Renal cortex interstitium (tissue), 11 donors: ENCODE measurements at regions not wholly inside any gene's neighbourhood (a gene's known extent, or its start where the extent isn't known, plus 50 kb on each side); places are given as distances from the start of the nearest gene placed in this dataset.
A peak's percentile ranks its signal among the peaks of the same experiment; 100 is the strongest.

ENCODE experiments used
- DNase-seq, 11 donors: peaks; one replicate each; pipeline ENCODE4 v3.0.0-alpha.2; 2013; ENCODE audit warnings: low read depth in 9 of 11, low spot score in 4 of 11; ENCODE audit errors: extremely low read depth in 1 of 11

DNA sequence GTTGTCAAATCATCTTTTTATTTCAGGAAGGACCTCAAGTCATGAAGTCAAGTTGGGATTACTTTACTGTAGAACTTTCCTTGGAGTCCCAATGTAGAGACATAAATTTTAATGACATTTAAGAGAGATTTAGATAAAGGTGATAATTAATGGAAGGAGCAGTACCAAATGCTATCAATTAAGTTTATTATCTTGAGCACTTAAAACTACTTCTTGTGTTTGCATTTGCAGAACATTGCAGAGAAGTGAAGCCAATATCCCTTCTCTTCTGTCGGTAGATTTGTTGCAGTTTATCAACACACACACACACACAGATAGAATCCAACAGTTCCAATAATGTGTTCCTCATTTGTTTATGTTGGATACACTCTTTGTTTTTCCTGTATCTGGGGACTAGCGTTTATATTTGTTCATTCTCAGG lies 570.7 kb downstream of the EPHA4 start:
- peak in 10 of 11 donors; percentile 35 to 67 (median 51) for DNase-seq

DNA sequence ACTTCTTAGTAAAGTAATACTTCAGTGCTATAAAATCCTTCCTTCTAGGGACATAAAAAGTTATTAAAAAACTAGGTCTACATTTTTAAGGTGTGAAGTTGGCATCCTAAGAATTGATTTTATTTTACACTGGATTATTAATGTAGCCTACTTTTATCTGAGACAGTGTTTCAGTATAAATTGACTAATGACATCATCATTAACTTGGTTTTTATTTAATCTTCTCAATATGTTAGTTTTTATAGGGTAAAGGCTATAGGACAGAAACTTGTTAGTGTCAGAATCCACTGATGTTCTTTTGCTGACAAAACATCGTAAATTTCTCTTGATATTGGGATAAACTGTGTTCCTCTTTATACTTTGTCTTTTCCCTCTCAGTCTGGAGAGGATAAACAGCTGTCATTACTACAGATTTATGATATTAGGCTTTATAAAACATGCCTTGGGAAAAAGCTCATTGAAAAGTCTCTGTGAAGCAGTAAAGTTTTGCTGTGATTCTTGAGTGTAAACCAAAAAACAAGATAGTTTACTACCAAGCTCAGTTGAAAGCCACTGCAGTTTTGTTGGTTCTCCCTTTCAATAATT lies 569.9 kb downstream of the EPHA4 start:
- DNase-seq = no peak

DNA sequence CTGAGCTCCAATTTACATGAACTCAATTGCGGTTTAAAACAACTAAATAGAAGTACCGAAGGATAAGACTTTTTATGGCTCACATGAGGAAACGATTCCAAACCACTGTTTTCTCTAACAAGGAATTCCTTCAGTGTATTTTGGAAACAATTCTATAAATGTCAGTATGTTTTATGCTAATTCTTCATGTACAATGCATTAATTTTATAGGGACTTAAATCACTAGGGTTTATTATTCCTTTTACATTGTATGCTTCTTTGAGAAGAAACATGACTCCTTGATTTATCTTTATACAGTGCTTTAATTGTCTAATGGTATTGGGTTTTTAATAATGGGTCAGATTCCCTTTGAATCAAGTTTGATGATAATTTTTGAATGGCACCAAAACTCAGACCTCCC lies 566.8 kb downstream of the EPHA4 start:
- peak in 6 of 11 donors; percentile 3 to 43 (median 22) for DNase-seq

GRCh38 chr2:221006084-221006483 lies 566.0 kb downstream of the EPHA4 start:
- no peak for DNase-seq

GRCh38 chr2:221016551-221016950 lies 555.6 kb downstream of the EPHA4 start:
- DNase-seq = no peak

DNA sequence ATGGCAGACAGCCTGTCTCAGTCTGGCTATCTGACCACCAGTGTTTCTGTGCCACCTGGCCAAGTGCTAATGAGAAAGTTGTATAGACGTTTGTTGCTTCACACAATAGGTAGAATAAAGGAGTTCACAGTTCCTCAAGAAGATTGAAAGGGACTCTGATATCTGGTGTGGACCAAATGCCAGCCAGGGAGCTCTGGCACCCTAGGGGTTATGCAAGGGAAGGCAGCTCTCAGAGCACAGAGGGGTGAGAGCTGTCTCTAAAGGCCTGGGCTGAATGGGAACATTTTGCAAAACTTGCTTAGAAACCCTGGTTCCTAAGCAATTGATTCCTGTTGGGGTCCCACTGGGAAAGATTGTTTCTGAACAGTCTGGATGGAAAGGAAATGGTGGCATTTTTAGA lies 553.8 kb downstream of the EPHA4 start:
- no peak for DNase-seq

- no peak for DNase-seq
Measured at GRCh38 chr2:221019668-221020067, 552.4 kb downstream of the EPHA4 start.

DNA sequence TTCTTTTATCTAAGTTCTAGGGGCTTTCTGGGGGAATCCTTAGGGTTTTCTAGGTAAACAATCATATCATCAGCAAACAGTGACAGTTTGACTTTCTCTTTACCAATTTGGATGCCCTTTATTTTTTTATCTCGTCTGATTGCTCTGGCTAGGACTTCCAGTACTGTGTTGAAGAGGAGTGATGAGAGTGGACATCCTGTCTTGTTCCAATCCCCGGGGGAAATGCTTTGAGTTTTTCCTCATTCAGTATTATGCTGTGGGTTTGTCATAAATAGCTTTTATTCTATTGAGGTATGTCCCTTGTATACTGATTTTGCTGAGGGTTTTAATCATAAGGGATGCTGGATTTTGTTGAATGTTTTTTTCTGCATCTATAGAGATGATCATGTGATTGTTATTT lies 549.5 kb downstream of the EPHA4 start:
- DNase-seq = no peak

GRCh38 chr2:221025398-221025797 lies 546.7 kb downstream of the EPHA4 start:
- no peak for DNase-seq

DNA sequence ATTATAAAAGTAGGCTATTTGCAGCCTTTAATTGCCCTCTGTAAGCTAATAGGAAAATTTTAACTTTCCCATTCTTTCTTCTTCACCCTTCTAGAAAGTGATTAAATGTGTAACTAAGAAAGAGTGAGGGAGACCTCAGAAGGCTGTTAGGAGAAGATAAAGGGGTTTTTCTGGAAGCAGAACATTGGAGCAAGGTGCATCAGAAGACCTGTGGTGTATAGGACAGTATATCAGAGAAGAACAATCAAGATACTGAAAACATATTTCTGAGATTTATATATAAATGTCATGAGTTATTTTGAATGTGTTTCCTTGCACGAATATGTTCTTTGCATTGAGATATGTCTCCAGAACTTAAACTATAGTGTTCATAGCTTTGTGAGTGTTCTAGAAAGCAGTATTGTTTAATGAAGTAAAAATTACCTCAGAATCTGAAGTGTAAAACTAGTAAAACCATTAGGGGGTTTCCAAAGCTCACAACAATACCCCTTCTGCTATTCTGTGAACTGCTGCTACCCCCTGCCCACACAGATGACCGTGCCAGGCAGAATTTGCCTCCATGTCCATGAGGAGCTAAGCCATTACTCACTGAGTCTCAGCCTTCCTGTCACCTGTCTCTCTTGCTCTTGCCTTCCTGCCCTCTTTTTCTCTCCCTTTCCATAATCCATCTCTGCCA lies 537.9 kb downstream of the EPHA4 start:
- no peak for DNase-seq

GRCh38 chr2:221034973-221035372 lies 537.1 kb downstream of the EPHA4 start:
- DNase-seq = no peak

DNA sequence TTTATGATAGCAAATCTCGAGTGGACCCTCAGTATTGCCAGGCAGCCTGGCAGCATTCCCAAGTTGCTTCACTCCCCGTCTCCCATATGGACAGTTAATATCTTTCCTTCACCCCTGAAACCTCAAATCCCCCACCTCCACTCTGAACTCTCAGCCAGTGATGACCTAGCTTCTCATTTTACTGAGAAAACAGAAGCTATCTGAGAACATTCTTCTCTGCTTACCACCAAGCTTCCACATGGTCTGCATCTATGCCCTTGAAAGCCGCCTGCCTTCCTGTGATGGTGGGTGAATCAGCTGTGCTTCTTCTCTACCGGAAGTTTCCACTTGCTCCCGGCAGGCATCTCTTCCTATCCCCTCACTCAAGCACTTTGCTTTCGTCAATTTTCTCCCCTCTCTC lies 529.2 kb downstream of the EPHA4 start:
- peak in 1 of 11 donors; percentile 5 for DNase-seq

GRCh38 chr2:221044781-221045180 lies 527.3 kb downstream of the EPHA4 start:
- DNase-seq = no peak

- no peak for DNase-seq
Measured at GRCh38 chr2:221050020-221050795, 521.9 kb downstream of the EPHA4 start.

GRCh38 chr2:221051162-221051561 lies 520.9 kb downstream of the EPHA4 start:
- DNase-seq = no peak

GRCh38 chr2:221060376-221060775 lies 511.7 kb downstream of the EPHA4 start:
- DNase-seq = no peak

DNA sequence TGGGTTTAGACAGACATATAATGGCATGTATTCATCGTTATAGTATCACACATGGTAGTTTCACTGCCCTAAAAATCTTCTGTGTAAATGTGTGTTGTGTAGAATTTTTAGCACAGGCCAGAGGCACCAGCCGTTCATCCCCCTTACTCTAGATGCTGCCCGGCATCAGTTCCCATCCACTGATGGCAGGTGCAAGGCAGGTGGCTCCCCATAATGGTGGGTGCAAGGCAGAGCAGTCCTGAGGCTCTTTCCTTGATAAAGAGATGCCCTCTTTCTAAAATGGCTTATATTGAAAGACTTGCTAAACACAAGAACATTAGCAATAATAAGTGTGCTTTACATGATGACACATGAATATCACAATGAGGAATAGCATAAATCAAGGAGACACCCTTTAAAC lies 508.5 kb downstream of the EPHA4 start:
- DNase-seq = no peak

DNA sequence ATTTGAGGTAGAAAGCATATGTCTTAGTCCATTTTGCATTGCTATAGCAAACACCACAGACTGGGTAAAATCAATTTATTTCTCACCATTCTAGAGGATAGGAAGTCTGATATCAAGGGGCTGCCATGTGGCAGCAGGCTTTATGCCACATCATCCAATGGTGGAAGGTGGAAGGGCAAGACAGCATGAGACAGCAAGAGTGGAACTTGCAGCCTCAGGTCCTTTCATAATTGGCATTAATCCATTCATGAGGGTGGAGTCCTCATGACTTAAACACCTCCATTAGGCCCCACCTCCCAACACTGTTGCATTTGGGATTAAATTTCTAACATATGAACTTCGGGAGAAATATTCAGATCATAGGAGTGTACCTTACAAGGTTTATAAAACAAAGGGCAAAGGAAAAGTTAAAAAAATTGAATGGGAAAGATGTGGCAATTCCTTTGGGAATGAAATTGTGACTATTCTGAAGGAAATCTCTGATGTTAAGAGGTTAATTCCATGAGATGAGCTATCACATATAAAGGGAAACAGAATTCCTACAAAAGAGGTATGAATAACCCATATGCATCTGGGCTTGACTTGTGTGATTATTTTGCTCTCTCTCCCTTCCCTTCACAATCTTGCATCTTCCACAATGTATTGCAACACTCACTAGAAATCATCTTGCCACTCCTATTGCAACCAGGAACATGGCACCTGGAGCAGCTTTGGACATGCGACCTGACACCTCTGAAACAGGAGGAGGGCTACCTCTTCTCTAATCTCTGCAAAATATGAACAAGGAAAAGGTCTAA lies 507.8 kb downstream of the EPHA4 start:
- no peak for DNase-seq

GRCh38 chr2:221064880-221065279 lies 507.2 kb downstream of the EPHA4 start:
- no peak for DNase-seq

DNA sequence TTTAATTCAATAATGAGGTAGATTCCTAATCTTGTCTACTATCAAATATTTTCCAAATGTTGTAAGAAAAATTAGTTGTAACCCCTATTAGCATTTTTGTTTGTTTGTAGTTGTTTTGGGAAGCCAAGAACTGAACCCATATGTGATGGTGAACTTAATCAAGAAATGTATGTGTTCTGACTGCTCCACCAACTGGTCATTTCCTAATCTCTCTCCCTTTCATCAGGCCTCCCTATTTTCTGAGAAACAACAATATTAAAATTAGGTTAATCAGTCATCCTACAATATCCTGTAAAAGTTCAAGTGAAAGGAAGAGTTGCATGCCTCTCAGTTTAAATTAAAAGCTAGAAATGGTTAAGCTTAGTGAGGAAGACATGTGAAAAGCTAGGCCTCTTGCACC lies 504.0 kb downstream of the EPHA4 start:
- DNase-seq = no peak
